GM19397 (cell line): ENCODE measurements at regions not wholly inside any gene's neighbourhood (a gene's known extent, or its start where the extent isn't known, plus 50 kb on each side); places are given as distances from the start of the nearest gene placed in this dataset.
"Not testable (repeated sequence)": the region's sequence is repeated elsewhere in the genome, so short reads cannot be mapped to it uniquely, and the experiment has no call there.

Experiments used
- ATAC-seq: cut with Tn5 transposase; IDR thresholded peaks from one replicate; pipeline ENCODE4 v1.9.1; 2021; ENCODE audit warnings: mild to moderate bottlenecking, moderate library complexity; ENCODE audit not compliant: unreplicated experiment

GRCh38 chr17:71830866-71831265, 290.0 kb upstream of the SOX9 start:
- no peak for ATAC-seq

- no peak for ATAC-seq
Measured at GRCh38 chr17:71842986-71843385, 277.8 kb upstream of the SOX9 start.

- ATAC-seq, result no peak
Measured at GRCh38 chr17:71845337-71845736, 275.5 kb upstream of the SOX9 start.

GRCh38 chr17:71846561-71847110, 274.2 kb upstream of the SOX9 start:
- ATAC-seq, result no peak

- ATAC-seq, result no peak
Measured at GRCh38 chr17:71849783-71850768, 270.7 kb upstream of the SOX9 start.

GRCh38 chr17:71850812-71851211, 270.0 kb upstream of the SOX9 start:
- ATAC-seq, result no peak

- ATAC-seq, result no peak
Measured at GRCh38 chr17:71855010-71855409, 265.8 kb upstream of the SOX9 start.

- ATAC-seq, result no peak
Measured at GRCh38 chr17:71864755-71865154, 256.1 kb upstream of the SOX9 start.

GRCh38 chr17:71866095-71866494, 254.7 kb upstream of the SOX9 start:
- ATAC-seq, result no peak

- ATAC-seq, result no peak
Measured at GRCh38 chr17:71869293-71869692, 251.5 kb upstream of the SOX9 start.

- no peak for ATAC-seq
Measured at GRCh38 chr17:71869841-71870545, 250.8 kb upstream of the SOX9 start.

- ATAC-seq, result no peak
Measured at GRCh38 chr17:71870546-71870862, 250.3 kb upstream of the SOX9 start.

GRCh38 chr17:71872843-71873485, 247.9 kb upstream of the SOX9 start:
- no peak for ATAC-seq

- not testable (repeated sequence) for ATAC-seq
Measured at GRCh38 chr17:71874773-71875172, 246.0 kb upstream of the SOX9 start.

- ATAC-seq, result no peak
Measured at GRCh38 chr17:71878271-71878670, 242.5 kb upstream of the SOX9 start.

- no peak for ATAC-seq
Measured at GRCh38 chr17:71878998-71879397, 241.8 kb upstream of the SOX9 start.

GRCh38 chr17:71881041-71881440, 239.8 kb upstream of the SOX9 start:
- no peak for ATAC-seq

GRCh38 chr17:71881581-71881980, 239.2 kb upstream of the SOX9 start:
- no peak for ATAC-seq

- ATAC-seq, result no peak
Measured at GRCh38 chr17:71883258-71883657, 237.6 kb upstream of the SOX9 start.

GRCh38 chr17:71883845-71884244, 237.0 kb upstream of the SOX9 start:
- no peak for ATAC-seq

GRCh38 chr17:71885662-71886061, 235.2 kb upstream of the SOX9 start:
- no peak for ATAC-seq
